Endodermal cell (in vitro differentiated cells): ENCODE measurements at regions not wholly inside any gene's neighbourhood (a gene's known extent, or its start where the extent isn't known, plus 50 kb on each side); places are given as distances from the start of the nearest gene placed in this dataset.

Experiments used
- DNase-seq: peaks from one replicate; pipeline ENCODE4 v3.0.0-alpha.2; 2017
- H3K27ac ChIP-seq: 2 replicates; pipeline ENCODE4 v1.5.1; 2013; ENCODE audit warnings: mild to moderate bottlenecking, low read depth, low read length, moderate library complexity
- H3K27me3 ChIP-seq: 2 replicates; pipeline ENCODE4 v1.6.1; 2013; ENCODE audit warnings: mild to moderate bottlenecking, low read length, moderate library complexity; ENCODE audit not compliant: insufficient read depth, control insufficient read depth, poor library complexity, severe bottlenecking
- H3K36me3 ChIP-seq: 2 replicates; pipeline ENCODE4 v1.7.0; 2013; ENCODE audit warnings: mild to moderate bottlenecking, low read length, moderate library complexity; ENCODE audit not compliant: control insufficient read depth, insufficient read depth
- H3K4me1 ChIP-seq: one replicate; pipeline ENCODE4 v1.7.0; 2013; ENCODE audit warnings: low read length; ENCODE audit not compliant: control insufficient read depth, insufficient read depth
- H3K4me3 ChIP-seq: 2 replicates; pipeline ENCODE4 v1.5.1; 2013; ENCODE audit warnings: mild to moderate bottlenecking, low read length, moderate library complexity
- H3K9ac ChIP-seq: 2 replicates; pipeline ENCODE4 v1.6.1; 2013; ENCODE audit warnings: mild to moderate bottlenecking, low read length, moderate library complexity; ENCODE audit not compliant: poor library complexity, severe bottlenecking; ENCODE audit errors: extremely low read depth
- H3K9me3 ChIP-seq: 2 replicates; pipeline ENCODE4 v1.6.1; 2013; ENCODE audit warnings: mild to moderate bottlenecking, low read length, moderate library complexity; ENCODE audit not compliant: control insufficient read depth
- H3K27ac Mint-ChIP-seq: 2 replicates; pipeline ENCODE4 v1.8.0; 2020; ENCODE audit warnings: mixed read lengths
- H3K27me3 Mint-ChIP-seq: 2 replicates; pipeline ENCODE4 v1.8.0; 2021; ENCODE audit warnings: mild to moderate bottlenecking, mixed read lengths; ENCODE audit not compliant: insufficient read depth
- H3K36me3 Mint-ChIP-seq: 2 replicates; pipeline ENCODE4 v1.8.0; 2020; ENCODE audit warnings: low read depth, mixed read lengths
- H3K4me1 Mint-ChIP-seq: 2 replicates; pipeline ENCODE4 v1.8.0; 2020; ENCODE audit warnings: mixed read lengths
- H3K4me3 Mint-ChIP-seq: 2 replicates; pipeline ENCODE4 v1.8.0; 2020; ENCODE audit warnings: mild to moderate bottlenecking, moderate library complexity, mixed read lengths
- H3K9me3 Mint-ChIP-seq: 2 replicates; pipeline ENCODE4 v1.8.0; 2020; ENCODE audit warnings: mild to moderate bottlenecking, mixed read lengths
- CTCF ChIP-seq: fragments of 200-600 bp; sonication (generic); conservative IDR thresholded peaks from 2 replicates; pipeline ENCODE4 v1.5.0; 2021; ENCODE audit warnings: antibody characterized with exemption, mild to moderate bottlenecking
- WGBS, 2 experiments: methylation state at CpG; one replicate each; pipeline versions ENCODE4 v1.1.5 to v1.1.7; 2013; ENCODE audit warnings: missing lambda C conversion rate in 2 of 2, mixed read lengths in 1 of 2; ENCODE audit not compliant: insufficient coverage in 1 of 2, insufficient read length in 1 of 2; 5-methylcytosine and 5-hydroxymethylcytosine counted together

GRCh38 chr4:144411119-144411518, 234.8 kb upstream of the HHIP start:
- Mint-ChIP-seq H3K36me3 (no peaks in the 10 kb centered on the region), H3K9me3 (no peaks in the 10 kb centered on the region), H3K4me1 (no peaks in the 10 kb centered on the region), H3K4me3 (no peak overlapping the region), H3K27ac (no peak overlapping the region), H3K27me3 (no peaks in the 10 kb centered on the region)
- Histone ChIP-seq H3K27me3 (no peaks in the 10 kb centered on the region), H3K9ac (no peak overlapping the region), H3K27ac (no peak overlapping the region), H3K36me3 (no peaks in the 10 kb centered on the region), H3K9me3 (no peaks in the 10 kb centered on the region), H3K4me1 (no peaks in the 10 kb centered on the region), H3K4me3 (no peak overlapping the region)
- no peak for TF ChIP-seq CTCF
- 86% methylated on average over 1 of the region's 1 CpG; no CpG with 5 or more reads in 1 of the 2 experiments for WGBS, 2 experiments
- DNase-seq: no peak

- no peak overlapping the region for H3K4me3 Mint-ChIP-seq
- H3K4me1 ChIP-seq: no peaks in the 10 kb centered on the region
Observed at GRCh38 chr4:144411700-144412099, 234.3 kb upstream of the HHIP start.

GRCh38 chr4:144421056-144421455, 224.9 kb upstream of the HHIP start:
- H3K27me3 Mint-ChIP-seq: no peaks in the 10 kb centered on the region
- no CpG with 5 or more reads among the region's 4 CpGs for WGBS, 2 experiments
- DNase-seq: no peak

More at GRCh38 chr4:144411700-144412099, 234.3 kb upstream of the HHIP start:
- Histone ChIP-seq H3K27me3 (no peaks in the 10 kb centered on the region), H3K4me3 (no peak overlapping the region), H3K27ac (no peak overlapping the region), H3K9me3 (no peaks in the 10 kb centered on the region), H3K36me3 (no peaks in the 10 kb centered on the region), H3K9ac (no peak overlapping the region)
- H3K27ac Mint-ChIP-seq: no peak overlapping the region
- no peaks in the 10 kb centered on the region for H3K27me3 Mint-ChIP-seq
- H3K4me1 Mint-ChIP-seq: no peaks in the 10 kb centered on the region
- no peak for DNase-seq
- no peaks in the 10 kb centered on the region for H3K9me3 Mint-ChIP-seq
- no peak for TF ChIP-seq CTCF
- H3K36me3 Mint-ChIP-seq: no peaks in the 10 kb centered on the region

More at GRCh38 chr4:144421056-144421455, 224.9 kb upstream of the HHIP start:
- no peaks in the 10 kb centered on the region for H3K36me3 ChIP-seq
- no peaks in the 10 kb centered on the region for H3K36me3 Mint-ChIP-seq
- H3K4me1 Mint-ChIP-seq: peaks cover 11% of the 10 kb centered on the region
- TF ChIP-seq CTCF: no peak
- no peak overlapping the region for H3K9ac ChIP-seq
- H3K4me3 Mint-ChIP-seq: no peak overlapping the region
- H3K4me3 ChIP-seq: no peak overlapping the region
- no peak overlapping the region for H3K27ac Mint-ChIP-seq
- peaks cover 3% of the 10 kb centered on the region for H3K4me1 ChIP-seq
- no peak overlapping the region for H3K27ac ChIP-seq
- H3K9me3 Mint-ChIP-seq: no peaks in the 10 kb centered on the region
- H3K27me3 ChIP-seq: no peaks in the 10 kb centered on the region
- H3K9me3 ChIP-seq: no peaks in the 10 kb centered on the region
